Mesenchymal stem cell (in vitro differentiated cells and primary cell): ENCODE measurements at regions not wholly inside any gene's neighbourhood (a gene's known extent, or its start where the extent isn't known, plus 50 kb on each side); places are given as distances from the start of the nearest gene placed in this dataset.

Experiments
- DNase-seq: peaks from one replicate; pipeline ENCODE4 v3.0.0-alpha.2; 2013
- H2AFZ ChIP-seq: one replicate; pipeline ENCODE4 v1.6.1; 2013; ENCODE audit warnings: low read depth, mild to moderate bottlenecking, control low read depth, inconsistent platforms, low read length, moderate library complexity
- H2AK5ac ChIP-seq: 2 replicates; pipeline ENCODE4 v1.6.1; 2013; ENCODE audit warnings: low read length, moderate library complexity, mild to moderate bottlenecking, inconsistent platforms; ENCODE audit not compliant: severe bottlenecking
- H2BK120ac ChIP-seq: one replicate; pipeline ENCODE4 v1.6.1; 2013; ENCODE audit warnings: low read depth, mild to moderate bottlenecking, inconsistent platforms, low read length, moderate library complexity
- H2BK12ac ChIP-seq, 2 experiments: one replicate each; pipeline ENCODE4 v1.6.1; 2013; ENCODE audit warnings: inconsistent platforms in 2 of 2, low read length in 2 of 2, mild to moderate bottlenecking in 2 of 2, moderate library complexity in 2 of 2, control low read depth in 1 of 2
- H2BK15ac ChIP-seq: one replicate; pipeline ENCODE4 v1.6.1; 2013; ENCODE audit warnings: mild to moderate bottlenecking, low read depth, inconsistent platforms; ENCODE audit not compliant: poor library complexity, severe bottlenecking
- H2BK5ac ChIP-seq: 2 replicates; pipeline ENCODE4 v1.6.1; 2013; ENCODE audit warnings: low read depth, mild to moderate bottlenecking, low read length, control low read depth, inconsistent platforms; ENCODE audit not compliant: poor library complexity, severe bottlenecking
- H3K14ac ChIP-seq, 2 experiments: one replicate each; pipeline ENCODE4 v1.6.1; 2013; ENCODE audit warnings: inconsistent platforms in 2 of 2, low read length in 2 of 2, control low read depth in 1 of 2, mild to moderate bottlenecking in 1 of 2, moderate library complexity in 1 of 2
- H3K18ac ChIP-seq, 2 experiments: one replicate each; pipeline ENCODE4 v1.6.1; 2013; ENCODE audit warnings: inconsistent platforms in 2 of 2, low read length in 2 of 2, control low read depth in 1 of 2, low read depth in 1 of 2, mild to moderate bottlenecking in 1 of 2
- H3K23ac ChIP-seq, 2 experiments: one replicate each; pipeline ENCODE4 v1.6.1; 2013; ENCODE audit warnings: inconsistent platforms in 2 of 2, low read length in 2 of 2, mild to moderate bottlenecking in 2 of 2, moderate library complexity in 2 of 2, control low read depth in 1 of 2
- H3K27ac ChIP-seq: 2 replicates; pipeline ENCODE4 v1.5.1; 2013; ENCODE audit warnings: mild to moderate bottlenecking, moderate library complexity, low read length, control low read depth, inconsistent platforms; ENCODE audit not compliant: poor library complexity, severe bottlenecking
- H3K27me3 ChIP-seq, 2 experiments: 2 replicates each; pipeline versions ENCODE4 v1.6.1 to v1.7.0; 2013; ENCODE audit warnings: low read length in 2 of 2, mild to moderate bottlenecking in 2 of 2, moderate library complexity in 2 of 2, control low read depth in 1 of 2, inconsistent platforms in 1 of 2; ENCODE audit not compliant: control insufficient read depth in 1 of 2, insufficient read depth in 1 of 2
- H3K36me3 ChIP-seq, 2 experiments: 2 replicates each; pipeline versions ENCODE4 v1.6.1 to v1.7.0; 2013; ENCODE audit warnings: low read length in 2 of 2, control low read depth in 1 of 2, inconsistent platforms in 1 of 2, low read depth in 1 of 2, mild to moderate bottlenecking in 1 of 2; ENCODE audit not compliant: insufficient read depth in 2 of 2, control insufficient read depth in 1 of 2
- H3K4ac ChIP-seq, 2 experiments: one replicate each; pipeline ENCODE4 v1.6.1; 2013; ENCODE audit warnings: inconsistent platforms in 2 of 2, low read length in 2 of 2, mild to moderate bottlenecking in 2 of 2, moderate library complexity in 2 of 2, control low read depth in 1 of 2, low read depth in 1 of 2
- H3K4me1 ChIP-seq: 2 replicates; pipeline ENCODE4 v1.6.1; 2013; ENCODE audit warnings: low read depth, low read length, control low read depth; ENCODE audit not compliant: control insufficient read depth, insufficient read depth
- H3K4me2 ChIP-seq: 2 replicates; pipeline ENCODE4 v1.6.1; 2013; ENCODE audit warnings: low read length, mild to moderate bottlenecking, inconsistent platforms; ENCODE audit not compliant: poor library complexity, severe bottlenecking
- H3K4me3 ChIP-seq, 2 experiments: 2 replicates each; pipeline versions ENCODE4 v1.5.1 to v1.7.0; 2013; ENCODE audit warnings: low read length in 2 of 2, mild to moderate bottlenecking in 2 of 2, control low read depth in 1 of 2, low read depth in 1 of 2; ENCODE audit not compliant: insufficient read depth in 1 of 2
- H3K79me1 ChIP-seq: replicated peaks from 2 replicates; pipeline ENCODE4 v1.6.1; 2013; ENCODE audit warnings: mild to moderate bottlenecking, control low read depth, low read length, inconsistent platforms; ENCODE audit not compliant: poor library complexity, severe bottlenecking
- H3K9ac ChIP-seq: 2 replicates; pipeline ENCODE4 v1.7.0; 2013; ENCODE audit warnings: mild to moderate bottlenecking, low read length, moderate library complexity
- H3K9me3 ChIP-seq: 2 replicates; pipeline ENCODE4 v1.7.0; 2013; ENCODE audit warnings: mild to moderate bottlenecking, low read length; ENCODE audit not compliant: control insufficient read depth
- H4K8ac ChIP-seq: one replicate; pipeline ENCODE4 v1.6.1; 2013; ENCODE audit warnings: inconsistent platforms, mild to moderate bottlenecking, low read length, moderate library complexity
- H4K91ac ChIP-seq: one replicate; pipeline ENCODE4 v1.6.1; 2013; ENCODE audit warnings: mild to moderate bottlenecking, low read length, inconsistent platforms
- WGBS: methylation state at CpG from one replicate; pipeline ENCODE4 v1.1.7; 2013; ENCODE audit warnings: mixed read lengths; 5-methylcytosine and 5-hydroxymethylcytosine counted together

- WGBS: 82% methylated on average over 3 of the region's 4 CpGs
- H3K9ac ChIP-seq: no peak overlapping the region
- no peak overlapping the region for H2AK5ac ChIP-seq
- H4K8ac ChIP-seq: no peak overlapping the region
- no peaks in the 10 kb centered on the region for H3K27me3 ChIP-seq
- H3K4me2 ChIP-seq: no peak overlapping the region
- H2AFZ ChIP-seq: no peak overlapping the region
- H3K4me1 ChIP-seq: no peaks in the 10 kb centered on the region
- H3K36me3 ChIP-seq: no peaks in the 10 kb centered on the region
- no peak for DNase-seq
- H3K27ac ChIP-seq: no peak overlapping the region
- H3K14ac ChIP-seq: no peak overlapping the region
- no peaks in the 10 kb centered on the region for H3K79me1 ChIP-seq
- H3K4ac ChIP-seq: no peak overlapping the region
- no peak overlapping the region for H2BK5ac ChIP-seq
- H2BK15ac ChIP-seq: no peak overlapping the region
- no peak overlapping the region for H2BK12ac ChIP-seq
- no peak overlapping the region for H4K91ac ChIP-seq
- no peaks in the 10 kb centered on the region for H3K9me3 ChIP-seq
- H3K23ac ChIP-seq: no peak overlapping the region
- no peak overlapping the region for H3K4me3 ChIP-seq
- H3K18ac ChIP-seq: no peak overlapping the region
- no peak overlapping the region for H2BK120ac ChIP-seq
Observed at GRCh38 chr21:35609263-35609662, 451.1 kb downstream of the SETD4 start.

- no peak overlapping the region for H4K91ac ChIP-seq
Observed at GRCh38 chr21:35607406-35607805, 452.9 kb downstream of the SETD4 start.

GRCh38 chr21:35606578-35606977 lies 453.7 kb downstream of the SETD4 start:
- 93% methylated on average over 2 of the region's 2 CpGs for WGBS
- no peak overlapping the region for H4K91ac ChIP-seq
- H2BK12ac ChIP-seq: no peak overlapping the region

More at GRCh38 chr21:35607406-35607805, 452.9 kb downstream of the SETD4 start:
- Histone ChIP-seq H3K18ac (no peak overlapping the region), H4K8ac (no peak overlapping the region), H3K4me3 (no peak overlapping the region), H2BK15ac (no peak overlapping the region), H2BK12ac (no peak overlapping the region), H3K14ac (no peak overlapping the region), H3K9ac (no peak overlapping the region), H2BK5ac (no peak overlapping the region), H3K27ac (no peak overlapping the region), H3K9me3 (no peaks in the 10 kb centered on the region), H3K79me1 (no peaks in the 10 kb centered on the region), H2AFZ (no peak overlapping the region), H3K27me3 (no peaks in the 10 kb centered on the region), H3K4ac (no peak overlapping the region), H3K4me2 (no peak overlapping the region), H3K4me1 (no peaks in the 10 kb centered on the region), H2BK120ac (no peak overlapping the region), H3K23ac (no peak overlapping the region), H2AK5ac (no peak overlapping the region), H3K36me3 (no peaks in the 10 kb centered on the region)
- 85% methylated on average over 4 of the region's 5 CpGs for WGBS
- no peak for DNase-seq

GRCh38 chr21:35606146-35606545 lies 454.2 kb downstream of the SETD4 start:
- Histone ChIP-seq H4K91ac (no peak overlapping the region), H2AFZ (no peak overlapping the region), H3K27ac (no peak overlapping the region)

More at GRCh38 chr21:35606578-35606977, 453.7 kb downstream of the SETD4 start:
- Histone ChIP-seq H3K27ac (no peak overlapping the region), H2BK5ac (no peak overlapping the region), H3K14ac (no peak overlapping the region), H3K4me2 (no peak overlapping the region), H2AFZ (no peak overlapping the region), H3K79me1 (no peaks in the 10 kb centered on the region), H3K4me1 (no peaks in the 10 kb centered on the region), H3K9ac (no peak overlapping the region), H3K18ac (no peak overlapping the region), H4K8ac (no peak overlapping the region), H3K23ac (no peak overlapping the region), H3K36me3 (no peaks in the 10 kb centered on the region), H3K27me3 (no peaks in the 10 kb centered on the region), H2BK15ac (no peak overlapping the region), H2AK5ac (no peak overlapping the region), H2BK120ac (no peak overlapping the region), H3K4me3 (no peak overlapping the region), H3K4ac (no peak overlapping the region), H3K9me3 (no peaks in the 10 kb centered on the region)
- no peak for DNase-seq

More at GRCh38 chr21:35606146-35606545, 454.2 kb downstream of the SETD4 start:
- no peak overlapping the region for H2BK15ac ChIP-seq
- H2AK5ac ChIP-seq: no peak overlapping the region
- 94% methylated on average over 6 of the region's 6 CpGs for WGBS
- H3K9ac ChIP-seq: no peak overlapping the region
- H4K8ac ChIP-seq: no peak overlapping the region
- no peaks in the 10 kb centered on the region for H3K27me3 ChIP-seq
- H3K4ac ChIP-seq: no peak overlapping the region
- H3K4me3 ChIP-seq: no peak overlapping the region
- H2BK12ac ChIP-seq: no peak overlapping the region
- H3K36me3 ChIP-seq: no peaks in the 10 kb centered on the region
- no peaks in the 10 kb centered on the region for H3K79me1 ChIP-seq
- H3K14ac ChIP-seq: no peak overlapping the region
- no peaks in the 10 kb centered on the region for H3K9me3 ChIP-seq
- no peak overlapping the region for H3K18ac ChIP-seq
- H2BK120ac ChIP-seq: no peak overlapping the region
- H3K4me2 ChIP-seq: no peak overlapping the region
- H2BK5ac ChIP-seq: no peak overlapping the region
- no peak for DNase-seq
- no peak overlapping the region for H3K23ac ChIP-seq
- H3K4me1 ChIP-seq: no peaks in the 10 kb centered on the region
